ENCODE measurements at regions not wholly inside any gene's neighbourhood (a gene's known extent, or its start where the extent isn't known, plus 50 kb on each side); places are given as distances from the start of the nearest gene placed in this dataset.

GRCh38 chr1:29753771-29754572 is 517.6 kb downstream of the PTPRU start:
- H3K4me3 ChIP-seq (ENCODE audit: low read depth, low read length): no peak overlapping the region
- TF ChIP-seq CTCF (conservative IDR thresholded peaks at IDR 0.05; ENCODE audit: low read depth, low read length): no peak
- DNase-seq (ENCODE audit: low read depth): no peak

- TF ChIP-seq CTCF (conservative IDR thresholded peaks at IDR 0.05; ENCODE audit: low read depth, low read length): no peak
- H3K4me3 ChIP-seq (ENCODE audit: low read depth, low read length): no peak overlapping the region
- DNase-seq (ENCODE audit: low read depth): no peak
These were observed 516.9 kb downstream of the PTPRU start for GRCh38 chr1:29753244-29753643.

- TF ChIP-seq CTCF (conservative IDR thresholded peaks at IDR 0.05; ENCODE audit: low read depth, low read length): no peak
- no peak overlapping the region for H3K4me3 ChIP-seq (ENCODE audit: low read depth, low read length)
- no peak for DNase-seq (ENCODE audit: low read depth)
These were observed 515.8 kb downstream of the PTPRU start for GRCh38 chr1:29752141-29752540.

GRCh38 chr1:29749024-29749945 is 513.0 kb downstream of the PTPRU start:
- H3K4me3 ChIP-seq (ENCODE audit: low read depth, low read length): no peak overlapping the region
- DNase-seq (ENCODE audit: low read depth): no peak
- TF ChIP-seq CTCF (conservative IDR thresholded peaks at IDR 0.05; ENCODE audit: low read depth, low read length): no peak

GRCh38 chr1:29747196-29747595 is 510.9 kb downstream of the PTPRU start:
- no peak for DNase-seq (ENCODE audit: low read depth)
- H3K4me3 ChIP-seq (ENCODE audit: low read depth, low read length): no peak overlapping the region
- no peak for TF ChIP-seq CTCF (conservative IDR thresholded peaks at IDR 0.05; ENCODE audit: low read depth, low read length)

- no peak overlapping the region for H3K4me3 ChIP-seq (ENCODE audit: low read depth, low read length)
- no peak for DNase-seq (ENCODE audit: low read depth)
- no peak for TF ChIP-seq CTCF (conservative IDR thresholded peaks at IDR 0.05; ENCODE audit: low read depth, low read length)
These were observed 509.8 kb downstream of the PTPRU start for GRCh38 chr1:29746076-29746665.

Measured in epithelial cell of proximal tubule (primary cell).